Endothelial cell of umbilical vein (primary cell): ENCODE measurements at regions not wholly inside any gene's neighbourhood (a gene's known extent, or its start where the extent isn't known, plus 50 kb on each side); places are given as distances from the start of the nearest gene placed in this dataset.

ENCODE experiments used
- CTCF ChIP-seq, 2 donors: IDR thresholded peaks; 1 replicate in 1 of 2; 2 replicates in 1 of 2; pipeline ENCODE4 v1.5.1; 2011; ENCODE audit warnings: low read length in 2 of 2, mild to moderate bottlenecking in 2 of 2, moderate library complexity in 2 of 2, control low read depth in 1 of 2, inconsistent platforms in 1 of 2, low read depth in 1 of 2; ENCODE audit not compliant: insufficient read depth in 1 of 2; ENCODE audit errors: extremely low read depth in 1 of 2
- EZH2 ChIP-seq: IDR thresholded peaks from 2 replicates; pipeline ENCODE4 v1.6.1; 2012; ENCODE audit warnings: borderline replicate concordance, low read depth, mild to moderate bottlenecking, moderate library complexity, low read length, inconsistent platforms; ENCODE audit not compliant: severe bottlenecking
- FOS ChIP-seq: IDR thresholded peaks from 2 replicates; pipeline ENCODE4 v1.6.1; 2011; ENCODE audit warnings: mild to moderate bottlenecking, low read length, moderate library complexity, borderline replicate concordance; ENCODE audit not compliant: insufficient read depth
- JUN ChIP-seq: IDR thresholded peaks from 2 replicates; pipeline ENCODE4 v1.6.1; 2011; ENCODE audit warnings: borderline replicate concordance, low read depth; ENCODE audit not compliant: insufficient read length, insufficient read depth
- POLR2A ChIP-seq: IDR thresholded peaks from 2 replicates; pipeline ENCODE4 v1.6.1; 2012; ENCODE audit warnings: low read depth, mild to moderate bottlenecking, control low read depth, low read length

GRCh38 chr22:27046086-27046485 lies 388.7 kb downstream of the MIAT start:
- TF ChIP-seq CTCF (IDR thresholded peaks at IDR 0.05; ENCODE audit: extremely low read depth in 1 of 2, insufficient read depth in 1 of 2, low read depth in 1 of 2, low read length in 2 of 2) (no peak), EZH2 (no peak), POLR2A (no peak), FOS (no peak), JUN (no peak)
